ENCODE measurements at regions not wholly inside any gene's neighbourhood (a gene's known extent, or its start where the extent isn't known, plus 50 kb on each side); places are given as distances from the start of the nearest gene placed in this dataset.
A peak's percentile ranks its signal among the peaks of the same experiment; 100 is the strongest.

- Mint-ChIP-seq H3K4me3 (no peak overlapping the region), H3K4me1 (peaks cover 42% of the 10 kb centered on the region), H3K36me3 (ENCODE audit: low read depth) (no peaks in the 10 kb centered on the region), H3K27me3 (ENCODE audit: low read depth, poor library complexity) (peaks cover 13% of the 10 kb centered on the region), H3K9me3 (peaks cover 18% of the 10 kb centered on the region), H3K27ac (no peak overlapping the region)
- no peak for DNase-seq
- no peak for TF ChIP-seq CTCF (IDR thresholded peaks at IDR 0.05)
Observed at GRCh38 chr21:32141318-32141633, 137.6 kb downstream of the MIS18A start.

GRCh38 chr21:32140604-32141317, 138.1 kb downstream of the MIS18A start:
- no peak for DNase-seq
- TF ChIP-seq CTCF (IDR thresholded peaks at IDR 0.05), result no peak
- no peaks in the 10 kb centered on the region for H3K36me3 Mint-ChIP-seq (ENCODE audit: low read depth)
- H3K27ac Mint-ChIP-seq, result peak overlapping the region; percentile 40
- H3K27me3 Mint-ChIP-seq (ENCODE audit: low read depth, poor library complexity), result peaks cover 13% of the 10 kb centered on the region
- H3K4me3 Mint-ChIP-seq, result no peak overlapping the region
- H3K4me1 Mint-ChIP-seq, result peaks cover 46% of the 10 kb centered on the region
- H3K9me3 Mint-ChIP-seq, result peaks cover 16% of the 10 kb centered on the region

GRCh38 chr21:32140151-32140550, 138.7 kb downstream of the MIS18A start:
- Mint-ChIP-seq H3K27ac (no peak overlapping the region), H3K27me3 (ENCODE audit: low read depth, poor library complexity) (peaks cover 13% of the 10 kb centered on the region)
- DNase-seq, result no peak

GRCh38 chr21:32138658-32139057, 140.2 kb downstream of the MIS18A start:
- H3K27me3 Mint-ChIP-seq (ENCODE audit: low read depth, poor library complexity), result peaks cover 14% of the 10 kb centered on the region
- H3K4me3 Mint-ChIP-seq, result no peak overlapping the region
- no peak overlapping the region for H3K27ac Mint-ChIP-seq
- TF ChIP-seq CTCF (IDR thresholded peaks at IDR 0.05), result no peak
- no peak for DNase-seq
- H3K36me3 Mint-ChIP-seq (ENCODE audit: low read depth), result no peaks in the 10 kb centered on the region
- H3K9me3 Mint-ChIP-seq, result peaks cover 14% of the 10 kb centered on the region
- peaks cover 54% of the 10 kb centered on the region for H3K4me1 Mint-ChIP-seq

More at GRCh38 chr21:32140151-32140550, 138.7 kb downstream of the MIS18A start:
- Mint-ChIP-seq H3K36me3 (ENCODE audit: low read depth) (no peaks in the 10 kb centered on the region), H3K4me3 (no peak overlapping the region), H3K9me3 (peaks cover 14% of the 10 kb centered on the region), H3K4me1 (peaks cover 48% of the 10 kb centered on the region)
- TF ChIP-seq CTCF (IDR thresholded peaks at IDR 0.05), result no peak

- no peaks in the 10 kb centered on the region for H3K36me3 Mint-ChIP-seq (ENCODE audit: low read depth)
- no peak overlapping the region for H3K27ac Mint-ChIP-seq
- peaks cover 54% of the 10 kb centered on the region for H3K4me1 Mint-ChIP-seq
- H3K9me3 Mint-ChIP-seq, result peaks cover 14% of the 10 kb centered on the region
- DNase-seq, result no peak
- TF ChIP-seq CTCF (IDR thresholded peaks at IDR 0.05), result no peak
- H3K27me3 Mint-ChIP-seq (ENCODE audit: low read depth, poor library complexity), result peaks cover 16% of the 10 kb centered on the region
- H3K4me3 Mint-ChIP-seq, result no peak overlapping the region
Observed at GRCh38 chr21:32137931-32138330, 140.9 kb downstream of the MIS18A start.

GRCh38 chr21:32137266-32137665, 141.6 kb downstream of the MIS18A start:
- Mint-ChIP-seq H3K27me3 (ENCODE audit: low read depth, poor library complexity) (peaks cover 16% of the 10 kb centered on the region), H3K4me3 (no peak overlapping the region), H3K4me1 (peaks cover 54% of the 10 kb centered on the region), H3K27ac (no peak overlapping the region), H3K36me3 (ENCODE audit: low read depth) (no peaks in the 10 kb centered on the region), H3K9me3 (peaks cover 14% of the 10 kb centered on the region)
- no peak for DNase-seq
- TF ChIP-seq CTCF (IDR thresholded peaks at IDR 0.05), result no peak

Measured in nephron progenitor cell (in vitro differentiated cells).